Activated CD4-positive, alpha-beta T cell treated with anti-CD3 and anti-CD28 coated beads, Interleukin-2, amount 50 U/mL, for 24 hours (primary cell): ENCODE measurements at regions not wholly inside any gene's neighbourhood (a gene's known extent, or its start where the extent isn't known, plus 50 kb on each side); places are given as distances from the start of the nearest gene placed in this dataset.

Experiments
- DNase-seq, 2 donors: peaks; one replicate each; pipeline ENCODE4 v3.0.0-alpha.2; 2020; ENCODE audit warnings: low read depth in 1 of 2, low spot score in 1 of 2

- DNase-seq, result no peak
Observed at GRCh38 chrX:42725196-42725595, 52.8 kb downstream of the PPP1R2C start.

GRCh38 chrX:42720209-42720608 lies 57.8 kb downstream of the PPP1R2C start:
- DNase-seq, result no peak

- DNase-seq, result no peak
Observed at GRCh38 chrX:42715701-42716262, 62.2 kb downstream of the PPP1R2C start.

GRCh38 chrX:42714981-42715700 lies 62.8 kb downstream of the PPP1R2C start:
- DNase-seq, result peak in 1 of 2 donors; percentile 11

- no peak for DNase-seq
Observed at GRCh38 chrX:42710452-42710851, 67.5 kb downstream of the PPP1R2C start.

- DNase-seq, result no peak
Observed at GRCh38 chrX:42708222-42708621, 69.7 kb downstream of the PPP1R2C start.

GRCh38 chrX:42707742-42708141 lies 70.2 kb downstream of the PPP1R2C start:
- DNase-seq, result no peak

- DNase-seq, result peak in 1 of 2 donors; percentile 3
Observed at GRCh38 chrX:42704454-42704853, 73.5 kb downstream of the PPP1R2C start.

GRCh38 chrX:42697544-42697943 lies 80.4 kb downstream of the PPP1R2C start:
- no peak for DNase-seq

GRCh38 chrX:42696536-42697124 lies 81.3 kb downstream of the PPP1R2C start:
- no peak for DNase-seq

- DNase-seq, result no peak
Observed at GRCh38 chrX:42695800-42696358, 82.1 kb downstream of the PPP1R2C start.

- no peak for DNase-seq
Observed at GRCh38 chrX:42694260-42694815, 83.6 kb downstream of the PPP1R2C start.

GRCh38 chrX:42691196-42691595 lies 86.8 kb downstream of the PPP1R2C start:
- DNase-seq, result no peak

- DNase-seq, result no peak
Observed at GRCh38 chrX:42686706-42687105, 91.3 kb downstream of the PPP1R2C start.

GRCh38 chrX:42686296-42686695 lies 91.7 kb downstream of the PPP1R2C start:
- DNase-seq, result no peak

GRCh38 chrX:42684065-42684464 lies 93.9 kb downstream of the PPP1R2C start:
- no peak for DNase-seq

GRCh38 chrX:42680666-42681065 lies 97.3 kb downstream of the PPP1R2C start:
- no peak for DNase-seq

GRCh38 chrX:42678133-42678532 lies 99.8 kb downstream of the PPP1R2C start:
- no peak for DNase-seq

- DNase-seq, result no peak
Observed at GRCh38 chrX:42673301-42673810, 104.6 kb downstream of the PPP1R2C start.

GRCh38 chrX:42664680-42665079 lies 113.3 kb downstream of the PPP1R2C start:
- DNase-seq, result no peak

GRCh38 chrX:42628471-42628870 lies 149.5 kb downstream of the PPP1R2C start:
- DNase-seq, result no peak

GRCh38 chrX:42627891-42628290 lies 150.1 kb downstream of the PPP1R2C start:
- no peak for DNase-seq
